ENCODE measurements at regions not wholly inside any gene's neighbourhood (a gene's known extent, or its start where the extent isn't known, plus 50 kb on each side); places are given as distances from the start of the nearest gene placed in this dataset.

DNA sequence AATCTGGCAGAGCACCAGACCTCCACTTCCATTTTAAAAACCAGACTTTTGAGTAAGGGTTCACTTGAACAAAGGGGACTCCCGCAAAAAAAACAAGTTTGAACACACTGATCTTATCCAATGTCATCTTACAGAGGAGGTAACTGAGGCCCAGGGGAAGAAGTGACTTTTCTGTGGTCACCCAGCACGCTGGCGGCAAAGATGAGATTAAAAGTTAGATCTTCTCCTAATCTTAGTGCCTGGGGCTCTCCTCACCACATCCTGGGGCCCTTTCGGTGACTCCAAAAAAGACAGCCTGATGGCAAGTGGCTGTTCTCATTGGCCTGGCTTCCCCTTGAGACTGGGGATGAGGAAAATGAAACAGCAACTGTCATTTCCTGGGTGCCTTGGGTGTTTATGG lies 101.8 kb upstream of the ZNF98 start:
- no peak overlapping the region for H4K91ac ChIP-seq (replicated peaks; ENCODE audit: insufficient read length, low read length)
- no peak overlapping the region for H3K9ac ChIP-seq (replicated peaks in 1 of 4; ENCODE audit: extremely low read depth in 1 of 4, low read depth in 3 of 4, low read length in 3 of 4)
- H3K4me1 ChIP-seq (replicated peaks in 1 of 4; ENCODE audit: control insufficient read depth in 3 of 4, insufficient read depth in 4 of 4, low read length in 3 of 4): no peaks in the 10 kb centered on the region
- no peak overlapping the region for H3K4ac ChIP-seq (replicated peaks; ENCODE audit: insufficient read length, low read depth, low read length)
- no peaks in the 10 kb centered on the region for H3K79me2 ChIP-seq (ENCODE audit: control insufficient read depth in 1 of 2, insufficient read depth in 2 of 2, low read length in 2 of 2)
- no peaks in the 10 kb centered on the region for H4K20me1 ChIP-seq (replicated peaks in 1 of 2; ENCODE audit: control insufficient read depth in 1 of 2, insufficient read depth in 2 of 2, low read length in 2 of 2)
- no peaks in the 10 kb centered on the region for H3K23me2 ChIP-seq (ENCODE audit: low read depth, low read length)
- ChIA-PET CTCF (ENCODE audit: partially characterized antibody) (no interaction called here), POLR2A (ENCODE audit: partially characterized antibody) (no interaction called here)
- H2BK15ac ChIP-seq (ENCODE audit: low read length): no peak overlapping the region
- TF ChIP-seq SUZ12 (IDR thresholded peaks at IDR 0.05; ENCODE audit: low read length) (no peak), MAFK (IDR thresholded peaks at IDR 0.05; ENCODE audit: low read depth, low read length) (no peak), TBP (IDR thresholded peaks at IDR 0.05; ENCODE audit: low read depth, low read length) (no peak), CEBPB (IDR thresholded peaks at IDR 0.05; ENCODE audit: low read depth, low read length) (no peak), HDAC6 (IDR thresholded peaks at IDR 0.05; ENCODE audit: low read depth, low read length) (no peak), NRF1 (IDR thresholded peaks at IDR 0.05; ENCODE audit: low read depth, low read length) (no peak), RBBP5 (IDR thresholded peaks at IDR 0.05; ENCODE audit: borderline replicate concordance, low read depth, low read length) (no peak), GTF2F1 (IDR thresholded peaks at IDR 0.05; ENCODE audit: borderline replicate concordance, low read depth, low read length) (no peak), YY1 (IDR thresholded peaks at IDR 0.05; ENCODE audit: low read depth, low read length) (no peak), SIX5 (IDR thresholded peaks at IDR 0.05; ENCODE audit: low read depth, low read length) (no peak), TAF1 (IDR thresholded peaks at IDR 0.05; ENCODE audit: low read depth, low read length) (no peak)
- TF ChIP-seq, protein P1, sequence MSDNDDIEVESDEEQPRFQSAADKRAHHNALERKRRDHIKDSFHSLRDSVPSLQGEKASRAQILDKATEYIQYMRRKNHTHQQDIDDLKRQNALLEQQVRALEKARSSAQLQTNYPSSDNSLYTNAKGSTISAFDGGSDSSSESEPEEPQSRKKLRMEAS (IDR thresholded peaks at IDR 0.05): no peak
- TF ChIP-seq, protein P2, sequence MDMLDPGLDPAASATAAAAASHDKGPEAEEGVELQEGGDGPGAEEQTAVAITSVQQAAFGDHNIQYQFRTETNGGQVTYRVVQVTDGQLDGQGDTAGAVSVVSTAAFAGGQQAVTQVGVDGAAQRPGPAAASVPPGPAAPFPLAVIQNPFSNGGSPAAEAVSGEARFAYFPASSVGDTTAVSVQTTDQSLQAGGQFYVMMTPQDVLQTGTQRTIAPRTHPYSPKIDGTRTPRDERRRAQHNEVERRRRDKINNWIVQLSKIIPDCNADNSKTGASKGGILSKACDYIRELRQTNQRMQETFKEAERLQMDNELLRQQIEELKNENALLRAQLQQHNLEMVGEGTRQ (IDR thresholded peaks at IDR 0.05; ENCODE audit: low read length): no peak
- TF ChIP-seq, protein P3, sequence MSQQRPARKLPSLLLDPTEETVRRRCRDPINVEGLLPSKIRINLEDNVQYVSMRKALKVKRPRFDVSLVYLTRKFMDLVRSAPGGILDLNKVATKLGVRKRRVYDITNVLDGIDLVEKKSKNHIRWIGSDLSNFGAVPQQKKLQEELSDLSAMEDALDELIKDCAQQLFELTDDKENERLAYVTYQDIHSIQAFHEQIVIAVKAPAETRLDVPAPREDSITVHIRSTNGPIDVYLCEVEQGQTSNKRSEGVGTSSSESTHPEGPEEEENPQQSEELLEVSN (IDR thresholded peaks at IDR 0.05): no peak
- no peak overlapping the region for H2BK12ac ChIP-seq (ENCODE audit: low read depth, low read length)
- no peak overlapping the region for H3K23ac ChIP-seq (ENCODE audit: insufficient read length)
- no peak overlapping the region for H2AFZ ChIP-seq (ENCODE audit: low read length)
- H2BK5ac ChIP-seq (ENCODE audit: low read depth, low read length): no peak overlapping the region
- no peak overlapping the region for H3K56ac ChIP-seq (replicated peaks; ENCODE audit: insufficient read length, low read depth, low read length)
- no peak overlapping the region for H2BK120ac ChIP-seq (replicated peaks; ENCODE audit: low read depth, low read length)
- no peak overlapping the region for H3K18ac ChIP-seq (ENCODE audit: extremely low read depth, low read length)
- no peak overlapping the region for H2AK5ac ChIP-seq (ENCODE audit: low read depth, low read length)
- no peak overlapping the region for H3K14ac ChIP-seq (ENCODE audit: insufficient read length)
- no peak overlapping the region for H2BK20ac ChIP-seq (ENCODE audit: low read length)
- FAIRE-seq (no peak), DNase-seq (ENCODE audit: low read depth in 1 of 2, low spot score in 2 of 2) (no peak)
- no peaks in the 10 kb centered on the region for H3K27me3 ChIP-seq (replicated peaks in 1 of 4; ENCODE audit: control insufficient read depth in 3 of 4, extremely low read depth in 1 of 4, insufficient read depth in 3 of 4, low read length in 3 of 4)
- H3K4me2 ChIP-seq (ENCODE audit: insufficient read depth in 1 of 2, low read depth in 2 of 2, low read length in 2 of 2): no peak overlapping the region
- no peak overlapping the region for H3K27ac ChIP-seq (ENCODE audit: low read depth, low read length)
- WGBS, 2 experiments (ENCODE audit: extremely low coverage in 1 of 2, insufficient coverage in 1 of 2, insufficient read length in 1 of 2, insufficient replicate concordance in 2 of 2, low coverage in 1 of 2, low lambda C conversion rate in 2 of 2, missing lambda C conversion rate in 1 of 2): 77% methylated on average over 4 of the region's 4 CpGs; no CpG with 5 or more reads in 1 of the 2 experiments
- H3K36me3 ChIP-seq (ENCODE audit: control insufficient read depth in 2 of 4, insufficient read depth in 4 of 4, low read length in 3 of 4): no peaks in the 10 kb centered on the region
- no peak overlapping the region for H4K8ac ChIP-seq (ENCODE audit: extremely low read depth, insufficient read depth, low read length)
- no peaks in the 10 kb centered on the region for H3K79me1 ChIP-seq (ENCODE audit: low read depth, low read length)
- H4K5ac ChIP-seq (ENCODE audit: insufficient read length, low read depth, low read length): no peak overlapping the region
- no peak overlapping the region for H3K4me3 ChIP-seq (ENCODE audit: extremely low read depth in 1 of 4, insufficient read depth in 2 of 4, low read depth in 3 of 4, low read length in 4 of 4)
- peaks cover 52 to 78% of the 10 kb centered on the region in 2 experiments for H3K9me3 ChIP-seq (ENCODE audit: insufficient read depth in 2 of 2, low read depth in 1 of 2, low read length in 1 of 2)

Data from H1 (cell line).